NB4 (cell line): ENCODE measurements at regions not wholly inside any gene's neighbourhood (a gene's known extent, or its start where the extent isn't known, plus 50 kb on each side); places are given as distances from the start of the nearest gene placed in this dataset.

Experiments
- MYC ChIP-seq: IDR thresholded peaks from 2 replicates; pipeline ENCODE4 v1.6.1; 2011; ENCODE audit warnings: low read depth, low read length
- POLR2A ChIP-seq: IDR thresholded peaks from 2 replicates; pipeline ENCODE4 v1.6.1; 2011; ENCODE audit warnings: mild to moderate bottlenecking; ENCODE audit not compliant: insufficient read length; ENCODE audit errors: extremely low read depth
- TF ChIP-seq, protein P1 (sequence below): IDR thresholded peaks from one replicate; pipeline ENCODE4 v1.5.1; 2012; ENCODE audit warnings: low read depth, low read length
- TF ChIP-seq, protein P2 (sequence below): IDR thresholded peaks from 2 replicates; pipeline ENCODE4 v1.6.1; 2011; ENCODE audit warnings: low read depth, low read length

DNA sequence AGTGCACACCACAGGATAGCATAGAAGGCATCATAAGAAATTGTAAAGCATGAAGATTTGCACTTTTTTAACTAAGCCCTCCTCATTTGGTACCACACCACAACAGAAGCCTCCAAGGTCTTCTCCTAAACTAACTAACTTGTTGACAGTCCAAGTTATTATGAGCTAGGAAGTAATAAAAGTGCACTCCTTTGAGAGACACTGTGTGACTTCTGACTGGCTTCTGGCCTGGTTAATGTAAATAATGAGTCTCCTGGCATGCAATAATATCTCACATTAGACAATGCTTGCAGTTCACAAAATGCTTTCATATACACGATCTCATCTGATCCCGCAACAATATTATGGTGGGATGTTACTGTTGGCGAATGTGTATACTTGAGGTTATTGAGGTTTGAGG is 103.9 kb upstream of the SLC24A5 start:
- TF ChIP-seq, protein P1, sequence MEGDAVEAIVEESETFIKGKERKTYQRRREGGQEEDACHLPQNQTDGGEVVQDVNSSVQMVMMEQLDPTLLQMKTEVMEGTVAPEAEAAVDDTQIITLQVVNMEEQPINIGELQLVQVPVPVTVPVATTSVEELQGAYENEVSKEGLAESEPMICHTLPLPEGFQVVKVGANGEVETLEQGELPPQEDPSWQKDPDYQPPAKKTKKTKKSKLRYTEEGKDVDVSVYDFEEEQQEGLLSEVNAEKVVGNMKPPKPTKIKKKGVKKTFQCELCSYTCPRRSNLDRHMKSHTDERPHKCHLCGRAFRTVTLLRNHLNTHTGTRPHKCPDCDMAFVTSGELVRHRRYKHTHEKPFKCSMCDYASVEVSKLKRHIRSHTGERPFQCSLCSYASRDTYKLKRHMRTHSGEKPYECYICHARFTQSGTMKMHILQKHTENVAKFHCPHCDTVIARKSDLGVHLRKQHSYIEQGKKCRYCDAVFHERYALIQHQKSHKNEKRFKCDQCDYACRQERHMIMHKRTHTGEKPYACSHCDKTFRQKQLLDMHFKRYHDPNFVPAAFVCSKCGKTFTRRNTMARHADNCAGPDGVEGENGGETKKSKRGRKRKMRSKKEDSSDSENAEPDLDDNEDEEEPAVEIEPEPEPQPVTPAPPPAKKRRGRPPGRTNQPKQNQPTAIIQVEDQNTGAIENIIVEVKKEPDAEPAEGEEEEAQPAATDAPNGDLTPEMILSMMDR = no peak
- TF ChIP-seq, protein P2, sequence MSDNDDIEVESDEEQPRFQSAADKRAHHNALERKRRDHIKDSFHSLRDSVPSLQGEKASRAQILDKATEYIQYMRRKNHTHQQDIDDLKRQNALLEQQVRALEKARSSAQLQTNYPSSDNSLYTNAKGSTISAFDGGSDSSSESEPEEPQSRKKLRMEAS = no peak
- TF ChIP-seq POLR2A (no peak), MYC (no peak)
